SK-N-SH (cell line): ENCODE measurements at regions not wholly inside any gene's neighbourhood (a gene's known extent, or its start where the extent isn't known, plus 50 kb on each side); places are given as distances from the start of the nearest gene placed in this dataset.

ENCODE experiments used
- CTCF ChIA-PET: fragments of 300-600, 350-600 bp; formaldehyde crosslinking; extraction: SDS; loops from one replicate; lab custom pipeline; 2021; lab: Yijun Ruan, JAX
- POLR2A ChIA-PET: fragments of 350-600 bp; sonication (Branson Sonifier 250); formaldehyde crosslinking; extraction: SDS; loops from one replicate; lab custom pipeline; 2020; ENCODE audit warnings: antibody characterized with exemption, inconsistent platforms; lab: Yijun Ruan, JAX
- DNase-seq: peaks from one replicate; pipeline ENCODE4 v3.0.0; 2012
- H2AFZ ChIP-seq: fragments of 200-600 bp; sonication (generic); 2 replicates; pipeline ENCODE4 v1.8.1; 2016; ENCODE audit warnings: antibody characterized with exemption, mild to moderate bottlenecking, low read depth
- H3F3A ChIP-seq: fragments of 200-600 bp; sonication (generic); replicated peaks from 2 replicates; pipeline ENCODE3; 2016; ENCODE audit warnings: antibody characterized with exemption, mild to moderate bottlenecking; ENCODE audit not compliant: insufficient read depth
- H3K27ac ChIP-seq, 2 experiments: fragments of 200-500 bp in 1 of 2; fragments of 200-600 bp in 1 of 2; sonication (Bioruptor generic) in 1 of 2; sonication (generic), shearing (Covaris generic) in 1 of 2; 2 replicates each; pipeline versions ENCODE4 v1.5.1 to v1.6.1; 2014 to 2016; ENCODE audit warnings: low read depth in 2 of 2, inconsistent platforms in 1 of 2, low read length in 1 of 2, mild to moderate bottlenecking in 1 of 2, mixed read lengths in 1 of 2
- H3K27me3 ChIP-seq: fragments of 200-600 bp; sonication (generic), shearing (Covaris generic); 2 replicates; pipeline ENCODE4 v1.6.1; 2016; ENCODE audit warnings: mixed run types; ENCODE audit not compliant: insufficient read depth
- H3K36me3 ChIP-seq, 2 experiments: fragments of 200-500 bp in 1 of 2; fragments of 200-600 bp in 1 of 2; sonication (Bioruptor generic) in 1 of 2; sonication (generic) in 1 of 2; replicated peaks in 1 of 2; 2 replicates each; pipeline versions ENCODE3 to v1.5.1; 2014 to 2016; ENCODE audit warnings: low read length in 1 of 2, mild to moderate bottlenecking in 1 of 2; ENCODE audit not compliant: insufficient read depth in 2 of 2, control insufficient read depth in 1 of 2
- H3K4me1 ChIP-seq, 2 experiments: fragments of 200-500 bp in 1 of 2; fragments of 200-600 bp in 1 of 2; sonication (Bioruptor generic) in 1 of 2; sonication (generic), shearing (Covaris generic) in 1 of 2; 2 replicates each; pipeline versions ENCODE4 v1.5.1 to v1.6.1; 2014 to 2016; ENCODE audit warnings: low read depth in 1 of 2, low read length in 1 of 2, mixed run types in 1 of 2; ENCODE audit not compliant: insufficient read depth in 2 of 2, control insufficient read depth in 1 of 2
- H3K4me2 ChIP-seq: fragments of 200-600 bp; sonication (generic), shearing (Covaris generic); 2 replicates; pipeline ENCODE4 v1.6.1; 2017; ENCODE audit warnings: mixed run types
- H3K4me3 ChIP-seq, 2 experiments: fragments of 200-500 bp in 1 of 2; fragments of 200-600 bp in 1 of 2; sonication (Bioruptor generic) in 1 of 2; sonication (generic), shearing (Covaris generic) in 1 of 2; 2 replicates each; pipeline versions ENCODE4 v1.5.1 to v1.8.1; 2014 to 2016; ENCODE audit warnings: low read depth in 2 of 2, inconsistent platforms in 1 of 2, low read length in 1 of 2, mild to moderate bottlenecking in 1 of 2, mixed read lengths in 1 of 2, moderate library complexity in 1 of 2
- H3K79me2 ChIP-seq: fragments of 200-600 bp; sonication (generic); 2 replicates; pipeline ENCODE4 v1.8.1; 2017; ENCODE audit warnings: mild to moderate bottlenecking; ENCODE audit not compliant: insufficient read depth
- H3K9ac ChIP-seq: fragments of 200-600 bp; sonication (generic); 2 replicates; pipeline ENCODE4 v1.6.1; 2017; ENCODE audit warnings: mixed run types
- H3K9me2 ChIP-seq: fragments of 200-600 bp; sonication (generic); 2 replicates; pipeline ENCODE4 v1.6.1; 2017; ENCODE audit warnings: mixed run types
- H3K9me3 ChIP-seq: fragments of 200-600 bp; sonication (generic); 2 replicates; pipeline ENCODE4 v1.6.1; 2017; ENCODE audit warnings: mixed run types, mild to moderate bottlenecking, moderate library complexity
- H4K20me1 ChIP-seq: fragments of 200-600 bp; sonication (generic); 2 replicates; pipeline ENCODE4 v1.6.1; 2017; ENCODE audit warnings: mild to moderate bottlenecking, mixed run types; ENCODE audit not compliant: insufficient read depth
- CHD2 ChIP-seq: fragments of 150-350 bp; IDR thresholded peaks from 2 replicates; pipeline ENCODE4 v1.6.1; 2018; ENCODE audit warnings: low read length; ENCODE audit not compliant: partially characterized antibody
- ELF1 ChIP-seq: IDR thresholded peaks from 2 replicates; pipeline ENCODE4 v1.4.0; 2012
- EZH2phosphoT487 ChIP-seq: fragments of 200-600 bp; sonication (generic); IDR thresholded peaks from 2 replicates; pipeline ENCODE4 v1.6.1; 2017; ENCODE audit warnings: low read depth, mixed run types, mild to moderate bottlenecking, antibody characterized with exemption, moderate library complexity, borderline replicate concordance
- FOXJ3 ChIP-seq: sonication (generic); formaldehyde crosslinking; IDR thresholded peaks from 2 replicates; pipeline ENCODE4 v1.5.1; 2020; ENCODE audit warnings: mild to moderate bottlenecking, missing genetic modification reagents
- FOXM1 ChIP-seq: IDR thresholded peaks from 2 replicates; pipeline ENCODE4 v1.4.0; 2012; ENCODE audit warnings: low read depth, mild to moderate bottlenecking
- GABPA ChIP-seq: IDR thresholded peaks from 2 replicates; pipeline ENCODE4 v1.4.0; 2012; ENCODE audit warnings: low read depth, mild to moderate bottlenecking
- JUND ChIP-seq: IDR thresholded peaks from 2 replicates; pipeline ENCODE4 v1.4.0; 2012
- MXI1 ChIP-seq: IDR thresholded peaks from 2 replicates; pipeline ENCODE4 v1.6.1; 2012; ENCODE audit warnings: mild to moderate bottlenecking, low read depth, low read length, improper control_type of control experiment
- NFIC ChIP-seq: IDR thresholded peaks from 2 replicates; pipeline ENCODE4 v1.4.0; 2012; ENCODE audit warnings: borderline replicate concordance
- NRF1 ChIP-seq: IDR thresholded peaks from 2 replicates; pipeline ENCODE4 v1.6.1; 2012; ENCODE audit warnings: low read depth, mild to moderate bottlenecking, low read length
- RCOR1 ChIP-seq: fragments of 150-350 bp; IDR thresholded peaks from 2 replicates; pipeline ENCODE4 v1.6.1; 2017; ENCODE audit warnings: antibody characterized with exemption, low read length
- RXRA ChIP-seq: IDR thresholded peaks from 2 replicates; pipeline ENCODE4 v1.4.0; 2012; ENCODE audit warnings: low read depth, mild to moderate bottlenecking, borderline replicate concordance
- SIN3A ChIP-seq: IDR thresholded peaks from 2 replicates; pipeline ENCODE4 v1.6.1; 2012; ENCODE audit warnings: low read depth, mild to moderate bottlenecking, low read length, moderate library complexity, borderline replicate concordance
- SMC3 ChIP-seq: IDR thresholded peaks from 2 replicates; pipeline ENCODE4 v1.6.1; 2012; ENCODE audit warnings: low read depth, low read length, improper control_type of control experiment
- TCF12 ChIP-seq: IDR thresholded peaks from 2 replicates; pipeline ENCODE4 v1.4.0; 2012
- YY1 ChIP-seq: IDR thresholded peaks from 2 replicates; pipeline ENCODE4 v1.4.0; 2012; ENCODE audit warnings: low read depth, mild to moderate bottlenecking
- WGBS: methylation state at CpG from one replicate; pipeline ENCODE4 v1.1.6; 2017; ENCODE audit warnings: low lambda C conversion rate; 5-methylcytosine and 5-hydroxymethylcytosine counted together
- TF ChIP-seq, protein P1 (sequence below): IDR thresholded peaks from 2 replicates; pipeline ENCODE4 v1.4.0; 2012; ENCODE audit warnings: low read depth
- TF ChIP-seq, protein P2 (sequence below): IDR thresholded peaks from 2 replicates; pipeline ENCODE4 v1.4.0; 2012; ENCODE audit warnings: low read depth, borderline replicate concordance
- TF ChIP-seq, protein P3 (sequence below): IDR thresholded peaks from 2 replicates; pipeline ENCODE4; 2012
- TF ChIP-seq, protein P4 (sequence below): fragments of 150-350 bp; IDR thresholded peaks from 2 replicates; pipeline ENCODE4 v1.6.1; 2016; ENCODE audit warnings: mild to moderate bottlenecking, low read depth, low read length
- TF ChIP-seq, protein P5 (sequence below): IDR thresholded peaks from 2 replicates; pipeline ENCODE4 v1.6.1; 2012; ENCODE audit warnings: mild to moderate bottlenecking, low read depth, low read length, moderate library complexity

DNA sequence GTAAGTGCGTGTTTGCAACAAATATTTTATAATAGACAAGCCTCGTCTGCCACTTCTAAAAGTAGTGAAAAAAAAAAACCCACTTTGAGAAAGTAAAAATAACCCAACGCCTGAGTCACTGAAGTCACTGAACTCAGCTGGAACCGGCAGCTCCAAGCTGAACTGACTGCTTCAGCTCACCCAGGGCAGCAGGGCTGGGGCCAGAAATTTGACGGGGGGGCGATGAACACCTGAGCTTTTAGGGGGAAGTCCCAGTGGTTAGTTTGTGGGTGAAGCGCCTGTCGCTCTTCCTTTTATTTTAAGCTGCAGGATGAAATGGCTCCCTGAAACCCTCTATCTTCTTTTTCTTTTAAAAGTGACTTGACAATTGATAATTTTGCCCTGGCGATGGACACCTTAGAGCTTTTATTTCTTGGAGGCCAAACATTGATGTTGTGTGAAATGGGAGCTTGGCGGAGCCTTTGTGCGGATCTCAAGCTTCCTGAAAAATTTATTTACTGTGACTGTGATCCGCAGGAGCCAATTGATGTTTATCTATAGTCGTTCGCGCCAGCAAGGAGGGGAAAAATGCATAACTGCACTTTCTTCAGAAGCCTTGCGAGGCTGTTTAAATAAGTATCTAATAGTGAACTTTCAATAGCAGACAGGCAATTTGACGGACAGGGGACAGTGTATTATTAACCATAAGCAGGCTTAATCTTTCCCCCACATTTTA is 173.2 kb upstream of the MYL2 start:
- no peaks in the 10 kb centered on the region for H3K4me1 ChIP-seq
- no peaks in the 10 kb centered on the region for H4K20me1 ChIP-seq
- no peaks in the 10 kb centered on the region for H3F3A ChIP-seq
- no peak overlapping the region for H3K4me2 ChIP-seq
- no peak for DNase-seq
- TF ChIP-seq FOXM1 (no peak), GABPA (no peak), JUND (no peak), CHD2 (no peak), RCOR1 (no peak)
- TF ChIP-seq, protein P1, sequence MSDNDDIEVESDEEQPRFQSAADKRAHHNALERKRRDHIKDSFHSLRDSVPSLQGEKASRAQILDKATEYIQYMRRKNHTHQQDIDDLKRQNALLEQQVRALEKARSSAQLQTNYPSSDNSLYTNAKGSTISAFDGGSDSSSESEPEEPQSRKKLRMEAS = no peak
- TF ChIP-seq, all 33 proteins: peak for 0
- POLR2A ChIA-PET = no interaction called here
- Histone ChIP-seq H3K9me2 (no peaks in the 10 kb centered on the region), H3K9me3 (no peaks in the 10 kb centered on the region), H3K4me3 (no peak overlapping the region), H3K36me3 (no peaks in the 10 kb centered on the region), H3K27me3 (peaks cover 9% of the 10 kb centered on the region; the same call in 1 of the 2 replicates), H3K79me2 (no peaks in the 10 kb centered on the region), H3K9ac (no peak overlapping the region), H3K27ac (no peak overlapping the region), H2AFZ (no peak overlapping the region)
- CTCF ChIA-PET = interaction anchor here (0.6 kb wide), 1 partner anchor 164 kb away, joined by 3 read pairs; no protein-coding TSS in a partner anchor
- 64% methylated on average over 16 of the region's 17 CpGs for WGBS

DNA sequence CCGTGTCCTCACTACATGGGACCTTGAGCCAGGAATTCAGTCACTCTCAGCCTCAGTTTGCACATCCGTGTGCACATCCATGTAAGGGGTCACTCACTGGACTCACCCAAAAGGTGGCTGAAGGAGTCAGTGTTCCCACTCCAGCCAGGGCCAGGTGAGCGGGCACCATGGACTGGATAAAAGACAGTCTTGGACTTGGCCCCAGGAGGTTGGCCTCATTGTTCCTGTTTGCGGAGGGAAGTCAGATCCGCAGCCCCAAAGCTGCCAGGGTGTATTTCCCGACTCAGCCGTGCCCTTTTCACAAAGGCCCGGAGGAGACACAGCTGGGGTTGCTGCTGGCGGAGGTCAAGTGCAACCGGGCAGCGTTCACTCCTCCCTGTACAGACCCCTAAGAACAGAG is 170.7 kb upstream of the MYL2 start:
- Histone ChIP-seq H3K4me3 (no peak overlapping the region), H3K27ac (no peak overlapping the region), H3K9ac (no peak overlapping the region), H3K9me3 (no peaks in the 10 kb centered on the region), H3K27me3 (no peaks in the 10 kb centered on the region; the same call in 1 of the 2 replicates), H3K4me2 (no peak overlapping the region), H2AFZ (no peak overlapping the region), H4K20me1 (no peaks in the 10 kb centered on the region), H3K4me1 (no peaks in the 10 kb centered on the region), H3K79me2 (no peaks in the 10 kb centered on the region), H3K9me2 (no peaks in the 10 kb centered on the region), H3K36me3 (no peaks in the 10 kb centered on the region), H3F3A (no peaks in the 10 kb centered on the region)
- WGBS = 46% methylated on average over 8 of the region's 11 CpGs
- no peak for DNase-seq
- CTCF ChIA-PET = no interaction called here
- POLR2A ChIA-PET = no interaction called here
- TF ChIP-seq JUND = no peak
- TF ChIP-seq FOXJ3 (CRISPR knock-in tag) = no peak
- TF ChIP-seq SIN3A = no peak
- no peak for TF ChIP-seq NFIC
- TF ChIP-seq, protein P2, sequence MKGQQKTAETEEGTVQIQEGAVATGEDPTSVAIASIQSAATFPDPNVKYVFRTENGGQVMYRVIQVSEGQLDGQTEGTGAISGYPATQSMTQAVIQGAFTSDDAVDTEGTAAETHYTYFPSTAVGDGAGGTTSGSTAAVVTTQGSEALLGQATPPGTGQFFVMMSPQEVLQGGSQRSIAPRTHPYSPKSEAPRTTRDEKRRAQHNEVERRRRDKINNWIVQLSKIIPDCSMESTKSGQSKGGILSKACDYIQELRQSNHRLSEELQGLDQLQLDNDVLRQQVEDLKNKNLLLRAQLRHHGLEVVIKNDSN = no peak
- no peak for TF ChIP-seq GABPA
- no peak for TF ChIP-seq RXRA
- TF ChIP-seq, protein P3, sequence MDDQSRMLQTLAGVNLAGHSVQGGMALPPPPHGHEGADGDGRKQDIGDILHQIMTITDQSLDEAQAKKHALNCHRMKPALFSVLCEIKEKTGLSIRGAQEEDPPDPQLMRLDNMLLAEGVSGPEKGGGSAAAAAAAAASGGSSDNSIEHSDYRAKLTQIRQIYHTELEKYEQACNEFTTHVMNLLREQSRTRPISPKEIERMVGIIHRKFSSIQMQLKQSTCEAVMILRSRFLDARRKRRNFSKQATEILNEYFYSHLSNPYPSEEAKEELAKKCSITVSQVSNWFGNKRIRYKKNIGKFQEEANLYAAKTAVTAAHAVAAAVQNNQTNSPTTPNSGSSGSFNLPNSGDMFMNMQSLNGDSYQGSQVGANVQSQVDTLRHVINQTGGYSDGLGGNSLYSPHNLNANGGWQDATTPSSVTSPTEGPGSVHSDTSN = no peak
- no peak for TF ChIP-seq EZH2phosphoT487
- no peak for TF ChIP-seq YY1
- TF ChIP-seq, protein P4, sequence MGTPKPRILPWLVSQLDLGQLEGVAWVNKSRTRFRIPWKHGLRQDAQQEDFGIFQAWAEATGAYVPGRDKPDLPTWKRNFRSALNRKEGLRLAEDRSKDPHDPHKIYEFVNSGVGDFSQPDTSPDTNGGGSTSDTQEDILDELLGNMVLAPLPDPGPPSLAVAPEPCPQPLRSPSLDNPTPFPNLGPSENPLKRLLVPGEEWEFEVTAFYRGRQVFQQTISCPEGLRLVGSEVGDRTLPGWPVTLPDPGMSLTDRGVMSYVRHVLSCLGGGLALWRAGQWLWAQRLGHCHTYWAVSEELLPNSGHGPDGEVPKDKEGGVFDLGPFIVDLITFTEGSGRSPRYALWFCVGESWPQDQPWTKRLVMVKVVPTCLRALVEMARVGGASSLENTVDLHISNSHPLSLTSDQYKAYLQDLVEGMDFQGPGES = no peak
- no peak for TF ChIP-seq FOXM1
- TF ChIP-seq NRF1 = no peak
- TF ChIP-seq, protein P5, sequence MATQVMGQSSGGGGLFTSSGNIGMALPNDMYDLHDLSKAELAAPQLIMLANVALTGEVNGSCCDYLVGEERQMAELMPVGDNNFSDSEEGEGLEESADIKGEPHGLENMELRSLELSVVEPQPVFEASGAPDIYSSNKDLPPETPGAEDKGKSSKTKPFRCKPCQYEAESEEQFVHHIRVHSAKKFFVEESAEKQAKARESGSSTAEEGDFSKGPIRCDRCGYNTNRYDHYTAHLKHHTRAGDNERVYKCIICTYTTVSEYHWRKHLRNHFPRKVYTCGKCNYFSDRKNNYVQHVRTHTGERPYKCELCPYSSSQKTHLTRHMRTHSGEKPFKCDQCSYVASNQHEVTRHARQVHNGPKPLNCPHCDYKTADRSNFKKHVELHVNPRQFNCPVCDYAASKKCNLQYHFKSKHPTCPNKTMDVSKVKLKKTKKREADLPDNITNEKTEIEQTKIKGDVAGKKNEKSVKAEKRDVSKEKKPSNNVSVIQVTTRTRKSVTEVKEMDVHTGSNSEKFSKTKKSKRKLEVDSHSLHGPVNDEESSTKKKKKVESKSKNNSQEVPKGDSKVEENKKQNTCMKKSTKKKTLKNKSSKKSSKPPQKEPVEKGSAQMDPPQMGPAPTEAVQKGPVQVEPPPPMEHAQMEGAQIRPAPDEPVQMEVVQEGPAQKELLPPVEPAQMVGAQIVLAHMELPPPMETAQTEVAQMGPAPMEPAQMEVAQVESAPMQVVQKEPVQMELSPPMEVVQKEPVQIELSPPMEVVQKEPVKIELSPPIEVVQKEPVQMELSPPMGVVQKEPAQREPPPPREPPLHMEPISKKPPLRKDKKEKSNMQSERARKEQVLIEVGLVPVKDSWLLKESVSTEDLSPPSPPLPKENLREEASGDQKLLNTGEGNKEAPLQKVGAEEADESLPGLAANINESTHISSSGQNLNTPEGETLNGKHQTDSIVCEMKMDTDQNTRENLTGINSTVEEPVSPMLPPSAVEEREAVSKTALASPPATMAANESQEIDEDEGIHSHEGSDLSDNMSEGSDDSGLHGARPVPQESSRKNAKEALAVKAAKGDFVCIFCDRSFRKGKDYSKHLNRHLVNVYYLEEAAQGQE = no peak
- TF ChIP-seq SMC3 = no peak
- no peak for TF ChIP-seq ELF1
- TF ChIP-seq TCF12 = no peak
- TF ChIP-seq MXI1 = no peak
- no peak for TF ChIP-seq RCOR1
